Upper lobe of left lung (tissue), 6 donors: ENCODE measurements at regions not wholly inside any gene's neighbourhood (a gene's known extent, or its start where the extent isn't known, plus 50 kb on each side); places are given as distances from the start of the nearest gene placed in this dataset.

ENCODE experiments used
- ATAC-seq, 2 donors: fragments of 200-7000 bp; cut with Tn5 transposase; one replicate each; pipeline ENCODE4 v1.9.1; 2022; ENCODE audit warnings: mild to moderate bottlenecking in 2 of 2, moderate library complexity in 2 of 2; ENCODE audit not compliant: low FRiP score in 2 of 2
- DNase-seq, 2 donors: peaks; one replicate each; pipeline ENCODE4 v3.0.0-alpha.2; 2019 to 2020
- H3K27ac ChIP-seq, 4 donors: fragments of 200-600 bp; sonication (generic); one replicate each; pipeline ENCODE4 v1.5.1; 2016 to 2019
- H3K27me3 ChIP-seq, 4 donors: fragments of 200-600 bp; sonication (generic); one replicate each; pipeline ENCODE4 v1.5.1; 2017 to 2019
- H3K36me3 ChIP-seq, 4 donors: fragments of 200-600 bp; sonication (generic); one replicate each; pipeline ENCODE4 v1.5.1; 2016 to 2019
- H3K4me1 ChIP-seq, 4 donors: fragments of 200-600 bp; sonication (generic); one replicate each; pipeline ENCODE4 v1.5.1; 2018 to 2019
- H3K4me3 ChIP-seq, 4 donors: fragments of 200-600 bp; sonication (generic); one replicate each; pipeline ENCODE4 v1.5.1; 2017 to 2019; ENCODE audit warnings: mild to moderate bottlenecking in 2 of 4, moderate library complexity in 1 of 4
- H3K9me3 ChIP-seq, 4 donors: fragments of 200-600 bp; sonication (generic); one replicate each; pipeline ENCODE4 v1.5.1; 2018 to 2019
- CTCF ChIP-seq, 6 experiments: fragments of 450-650 bp in 4 of 6; fragments of 200-600 bp in 2 of 6; sonication (generic) in 2 of 6; IDR thresholded peaks; one replicate each; pipeline ENCODE4 v1.5.1; 2016 to 2019; ENCODE audit warnings: antibody characterized with exemption in 6 of 6
- EP300 ChIP-seq, 4 donors: sonication (generic); formaldehyde crosslinking; IDR thresholded peaks; one replicate each; pipeline ENCODE4 v1.5.1; 2017; ENCODE audit warnings: antibody characterized with exemption in 4 of 4, control low read depth in 2 of 4
- POLR2A ChIP-seq, 4 donors: fragments of 450-650 bp; IDR thresholded peaks; one replicate each; pipeline ENCODE4 v1.5.1; 2016 to 2017; ENCODE audit warnings: antibody characterized with exemption in 4 of 4, mild to moderate bottlenecking in 2 of 4
- POLR2AphosphoS5 ChIP-seq, 2 donors: sonication (generic); formaldehyde crosslinking; IDR thresholded peaks; one replicate each; pipeline ENCODE4 v1.5.1; 2017; ENCODE audit warnings: antibody characterized with exemption in 2 of 2
- WGBS, 2 donors: methylation state at CpG; one replicate each; pipeline ENCODE4 v1.1.5; 2017 to 2018; 5-methylcytosine and 5-hydroxymethylcytosine counted together
- donor health status: DM: no; HTN: no; CAD: no; lungs with moderate emphysema.
- donor health status: DM: no; HTN: yes; CAD: no; lungs with severe emphysema.

GRCh38 chr11:97349201-97349600 lies 959.4 kb downstream of the JRKL start:
- H3K4me1 ChIP-seq: no peaks in the 10 kb centered on the region
- WGBS, 2 donors: 60 to 63% methylated on average over 4 of the region's 4 CpGs
- H3K36me3 ChIP-seq: no peaks in the 10 kb centered on the region
- no peak for TF ChIP-seq CTCF (IDR thresholded peaks at IDR 0.05)
- TF ChIP-seq POLR2AphosphoS5 (IDR thresholded peaks at IDR 0.05): no peak
- no peak for TF ChIP-seq EP300 (IDR thresholded peaks at IDR 0.05)
- TF ChIP-seq POLR2A (IDR thresholded peaks at IDR 0.05): no peak
- H3K27ac ChIP-seq: no peak overlapping the region
- H3K27me3 ChIP-seq: no peaks in the 10 kb centered on the region
- no peak overlapping the region for H3K4me3 ChIP-seq
- no peak for DNase-seq
- H3K9me3 ChIP-seq: no peaks in the 10 kb centered on the region
- no peak for ATAC-seq

- DNase-seq (no peak), ATAC-seq (no peak)
- H3K27me3 ChIP-seq: no peaks in the 10 kb centered on the region
- H3K9me3 ChIP-seq: no peaks in the 10 kb centered on the region
- TF ChIP-seq POLR2A (IDR thresholded peaks at IDR 0.05) (no peak), POLR2AphosphoS5 (IDR thresholded peaks at IDR 0.05) (no peak), EP300 (IDR thresholded peaks at IDR 0.05) (no peak), CTCF (IDR thresholded peaks at IDR 0.05) (no peak)
- no peaks in the 10 kb centered on the region for H3K36me3 ChIP-seq
- H3K4me1 ChIP-seq: no peaks in the 10 kb centered on the region
- H3K4me3 ChIP-seq: no peak overlapping the region
- WGBS, 2 donors: 54 to 64% methylated on average over 2 of the region's 2 CpGs
- H3K27ac ChIP-seq: no peak overlapping the region
Measured at GRCh38 chr11:97351939-97352338, 962.1 kb downstream of the JRKL start.

- Histone ChIP-seq H3K9me3 (no peaks in the 10 kb centered on the region), H3K4me1 (no peaks in the 10 kb centered on the region), H3K27me3 (no peaks in the 10 kb centered on the region), H3K4me3 (no peak overlapping the region), H3K27ac (no peak overlapping the region), H3K36me3 (no peaks in the 10 kb centered on the region)
- ATAC-seq (no peak), DNase-seq (no peak)
- WGBS, 2 donors: 83 to 90% methylated on average over 1 of the region's 1 CpG
- no peak for TF ChIP-seq EP300 (IDR thresholded peaks at IDR 0.05)
- no peak for TF ChIP-seq CTCF (IDR thresholded peaks at IDR 0.05)
- TF ChIP-seq POLR2AphosphoS5 (IDR thresholded peaks at IDR 0.05): no peak
- no peak for TF ChIP-seq POLR2A (IDR thresholded peaks at IDR 0.05)
Measured at GRCh38 chr11:97354026-97354425, 964.2 kb downstream of the JRKL start.

- no peak for ATAC-seq
- WGBS, 2 donors: 82 to 86% methylated on average over 2 of the region's 2 CpGs
- no peaks in the 10 kb centered on the region for H3K27me3 ChIP-seq
- no peaks in the 10 kb centered on the region for H3K4me1 ChIP-seq
- no peaks in the 10 kb centered on the region for H3K36me3 ChIP-seq
- no peak overlapping the region for H3K27ac ChIP-seq
- TF ChIP-seq CTCF (IDR thresholded peaks at IDR 0.05) (no peak), POLR2AphosphoS5 (IDR thresholded peaks at IDR 0.05) (no peak), EP300 (IDR thresholded peaks at IDR 0.05) (no peak), POLR2A (IDR thresholded peaks at IDR 0.05) (no peak)
- H3K4me3 ChIP-seq: no peak overlapping the region
- no peaks in the 10 kb centered on the region for H3K9me3 ChIP-seq
- no peak for DNase-seq
Measured at GRCh38 chr11:97354576-97354975, 964.8 kb downstream of the JRKL start.

- no peaks in the 10 kb centered on the region for H3K4me1 ChIP-seq
- TF ChIP-seq POLR2AphosphoS5 (IDR thresholded peaks at IDR 0.05) (no peak), EP300 (IDR thresholded peaks at IDR 0.05) (no peak), CTCF (IDR thresholded peaks at IDR 0.05) (no peak)
- H3K36me3 ChIP-seq: no peaks in the 10 kb centered on the region
- no peaks in the 10 kb centered on the region for H3K27me3 ChIP-seq
- no peak for ATAC-seq
- no peak overlapping the region for H3K4me3 ChIP-seq
- H3K27ac ChIP-seq: no peak overlapping the region
- H3K9me3 ChIP-seq: no peaks in the 10 kb centered on the region
- no peak for DNase-seq
Measured at GRCh38 chr11:97355230-97355629, 965.4 kb downstream of the JRKL start.
